AG04450 (cell line): ENCODE measurements at regions not wholly inside any gene's neighbourhood (a gene's known extent, or its start where the extent isn't known, plus 50 kb on each side); places are given as distances from the start of the nearest gene placed in this dataset.

Experiments
- CTCF ChIA-PET: fragments of 300-600, 350-600 bp; formaldehyde crosslinking; extraction: SDS; loops from one replicate; lab custom pipeline; 2022; ENCODE audit warnings: antibody characterized with exemption, inconsistent platforms; lab: Charles Lee
- POLR2A ChIA-PET: fragments of 350-600 bp; formaldehyde crosslinking; extraction: SDS; loops from one replicate; lab custom pipeline; 2021; ENCODE audit warnings: antibody characterized with exemption, inconsistent platforms; lab: Yijun Ruan, JAX
- DNase-seq: peaks from one replicate; pipeline ENCODE4 v3.0.0-alpha.2; 2011; ENCODE audit warnings: low read depth, low spot score
- H3K27ac ChIP-seq: one replicate; pipeline ENCODE4 v1.5.1; 2012; ENCODE audit warnings: low read depth, low read length, control low read depth
- H3K27me3 ChIP-seq: one replicate; pipeline ENCODE4 v1.6.0; 2012; ENCODE audit warnings: low read length; ENCODE audit not compliant: control insufficient read depth, insufficient read depth
- H3K4me3 ChIP-seq: 2 replicates; pipeline ENCODE4 v1.5.1; 2011; ENCODE audit warnings: mild to moderate bottlenecking, low read depth, low read length, control low read depth
- H3K9me3 ChIP-seq: 2 replicates; pipeline ENCODE4 v1.5.1; 2012; ENCODE audit warnings: low read length; ENCODE audit not compliant: control insufficient read depth, insufficient read depth
- TF ChIP-seq, protein P1 (sequence below): IDR thresholded peaks from 2 replicates; pipeline ENCODE4 v1.5.1; 2011; ENCODE audit warnings: low read depth, low read length, control low read depth, inconsistent platforms

- POLR2A ChIA-PET = no interaction called here
- H3K27me3 ChIP-seq = no peaks in the 10 kb centered on the region
These were observed 61.1 kb upstream of the SLC66A3 start for GRCh38 chr2:11094021-11094810.

DNA sequence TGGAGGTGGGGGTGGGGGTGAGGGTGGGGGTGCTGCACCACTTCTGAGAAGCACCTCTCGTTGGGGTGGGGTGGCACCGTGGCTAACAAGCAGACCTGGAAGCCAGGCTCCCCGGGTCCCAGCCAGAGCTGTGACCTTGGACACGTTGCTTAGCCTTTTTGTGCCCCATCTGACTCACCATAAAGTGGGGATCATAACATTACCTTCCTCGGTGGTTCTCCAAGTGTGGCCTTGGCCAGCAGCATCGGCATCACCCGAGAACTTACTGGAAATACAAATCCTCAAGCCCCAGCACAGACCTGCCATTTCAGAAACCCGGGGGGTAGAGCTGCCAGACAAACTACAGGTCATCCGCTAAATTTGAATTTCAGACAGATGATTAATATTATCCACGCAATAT is 58.7 kb upstream of the SLC66A3 start:
- Histone ChIP-seq H3K4me3 (no peak overlapping the region), H3K9me3 (peaks cover 4% of the 10 kb centered on the region; the same call in 1 of the 2 replicates), H3K27ac (no peak overlapping the region), H3K27me3 (peaks cover 2% of the 10 kb centered on the region)
- TF ChIP-seq, protein P1, sequence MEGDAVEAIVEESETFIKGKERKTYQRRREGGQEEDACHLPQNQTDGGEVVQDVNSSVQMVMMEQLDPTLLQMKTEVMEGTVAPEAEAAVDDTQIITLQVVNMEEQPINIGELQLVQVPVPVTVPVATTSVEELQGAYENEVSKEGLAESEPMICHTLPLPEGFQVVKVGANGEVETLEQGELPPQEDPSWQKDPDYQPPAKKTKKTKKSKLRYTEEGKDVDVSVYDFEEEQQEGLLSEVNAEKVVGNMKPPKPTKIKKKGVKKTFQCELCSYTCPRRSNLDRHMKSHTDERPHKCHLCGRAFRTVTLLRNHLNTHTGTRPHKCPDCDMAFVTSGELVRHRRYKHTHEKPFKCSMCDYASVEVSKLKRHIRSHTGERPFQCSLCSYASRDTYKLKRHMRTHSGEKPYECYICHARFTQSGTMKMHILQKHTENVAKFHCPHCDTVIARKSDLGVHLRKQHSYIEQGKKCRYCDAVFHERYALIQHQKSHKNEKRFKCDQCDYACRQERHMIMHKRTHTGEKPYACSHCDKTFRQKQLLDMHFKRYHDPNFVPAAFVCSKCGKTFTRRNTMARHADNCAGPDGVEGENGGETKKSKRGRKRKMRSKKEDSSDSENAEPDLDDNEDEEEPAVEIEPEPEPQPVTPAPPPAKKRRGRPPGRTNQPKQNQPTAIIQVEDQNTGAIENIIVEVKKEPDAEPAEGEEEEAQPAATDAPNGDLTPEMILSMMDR = no peak
- no peak for DNase-seq
- CTCF ChIA-PET = no interaction called here
- POLR2A ChIA-PET = no interaction called here

More at GRCh38 chr2:11094021-11094810, 61.1 kb upstream of the SLC66A3 start:
- CTCF ChIA-PET = interaction anchor here (0.9 kb wide), 1 partner anchor 262 kb away, joined by 5 read pairs; no protein-coding TSS in a partner anchor
- TF ChIP-seq, protein P1 = no peak
- no peak for DNase-seq
- Histone ChIP-seq H3K9me3 (no peaks in the 10 kb centered on the region), H3K27ac (no peak overlapping the region), H3K4me3 (no peak overlapping the region)

DNA sequence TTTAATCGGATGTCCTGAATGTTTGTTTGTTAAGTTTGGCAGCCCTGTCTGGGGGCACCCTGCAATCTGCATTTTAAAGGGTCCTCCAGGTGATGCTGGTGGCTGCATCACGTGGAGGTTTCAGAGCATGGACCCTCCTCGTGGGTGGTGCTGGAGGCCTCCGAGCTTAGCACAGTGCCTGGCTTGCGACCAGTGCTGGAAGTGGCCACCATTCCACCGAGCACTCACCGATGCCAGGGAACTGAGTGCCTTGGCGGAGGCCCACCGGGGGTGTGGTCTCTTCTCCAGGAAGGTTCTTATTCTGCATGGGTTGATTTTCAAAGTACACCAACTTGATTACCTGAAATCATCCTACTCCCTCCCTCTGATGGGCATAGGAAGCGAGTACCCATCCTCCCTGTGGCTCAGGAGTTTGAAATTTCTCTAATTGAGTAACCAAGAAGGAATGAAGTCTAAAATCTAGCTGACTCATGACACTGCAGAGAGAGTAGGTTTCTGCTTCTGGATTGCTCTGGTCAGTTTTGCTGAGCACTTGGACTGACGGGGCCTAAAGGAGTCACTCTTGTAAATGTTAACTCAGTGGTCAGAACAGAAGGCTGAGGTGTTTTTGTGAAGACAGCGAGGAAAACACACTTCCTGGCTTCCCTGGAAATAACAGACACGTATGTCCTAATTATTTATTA is 58.1 kb upstream of the SLC66A3 start:
- CTCF ChIA-PET = no interaction called here
- TF ChIP-seq, protein P1 = no peak

DNA sequence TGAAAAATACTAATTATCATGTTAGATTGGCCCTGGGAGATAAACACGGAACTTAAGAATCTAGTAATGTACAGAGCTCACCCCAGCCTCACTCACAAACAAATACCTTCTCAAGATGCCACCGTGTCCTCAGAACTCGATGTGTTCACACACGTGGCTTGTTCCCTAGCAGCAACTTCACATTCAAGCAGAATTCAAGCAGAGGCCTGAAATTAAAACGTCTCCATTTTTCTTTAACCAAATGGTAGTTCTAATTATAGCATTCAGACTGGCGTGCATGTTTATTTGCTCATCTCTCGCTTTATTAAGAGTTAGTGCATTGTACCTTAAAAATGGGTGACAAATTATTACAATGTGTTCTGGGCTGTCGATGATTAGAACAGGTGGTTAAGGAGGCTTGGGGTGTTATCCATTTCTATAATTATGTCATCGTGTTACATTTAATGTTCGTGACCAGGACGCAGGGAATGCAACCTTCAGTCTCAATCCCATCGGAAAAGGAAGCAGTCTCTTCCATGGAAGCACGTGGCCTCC is 57.3 kb upstream of the SLC66A3 start:
- Histone ChIP-seq H3K27ac (no peak overlapping the region), H3K9me3 (peaks cover 4% of the 10 kb centered on the region; the same call in 1 of the 2 replicates), H3K27me3 (peaks cover 3% of the 10 kb centered on the region), H3K4me3 (no peak overlapping the region)
- TF ChIP-seq, protein P1 = no peak
- CTCF ChIA-PET = no interaction called here
- DNase-seq = no peak
- POLR2A ChIA-PET = no interaction called here

More for the DNA sequence above, 58.1 kb upstream of the SLC66A3 start:
- peaks cover 3% of the 10 kb centered on the region for H3K27me3 ChIP-seq
- peak; percentile 47 for DNase-seq
- H3K9me3 ChIP-seq = peaks cover 4% of the 10 kb centered on the region; the same call in 1 of the 2 replicates
- POLR2A ChIA-PET = no interaction called here
- peak overlapping the region; percentile 39 for H3K27ac ChIP-seq
- H3K4me3 ChIP-seq = no peak overlapping the region
